D721Med (cell line): ENCODE measurements at regions not wholly inside any gene's neighbourhood (a gene's known extent, or its start where the extent isn't known, plus 50 kb on each side); places are given as distances from the start of the nearest gene placed in this dataset.
"Not testable (repeated sequence)": the region's sequence is repeated elsewhere in the genome, so short reads cannot be mapped to it uniquely, and the experiment has no call there.

Experiments used
- DNase-seq: peaks from one replicate; pipeline ENCODE4 v3.0.0; 2011; ENCODE audit warnings: low spot score; ENCODE audit not compliant: insufficient read length
- FAIRE-seq: peaks from 2 replicates; lab custom pipeline; 2011; peaks lifted over from hg19 to GRCh38; lab: Jason Lieb, UNC
- TF ChIP-seq, protein P1 (sequence below): IDR thresholded peaks from 2 replicates; pipeline ENCODE4 v1.5.1; 2012; ENCODE audit warnings: mild to moderate bottlenecking, control low read depth; ENCODE audit not compliant: insufficient read depth; ENCODE audit errors: missing control alignments

DNA sequence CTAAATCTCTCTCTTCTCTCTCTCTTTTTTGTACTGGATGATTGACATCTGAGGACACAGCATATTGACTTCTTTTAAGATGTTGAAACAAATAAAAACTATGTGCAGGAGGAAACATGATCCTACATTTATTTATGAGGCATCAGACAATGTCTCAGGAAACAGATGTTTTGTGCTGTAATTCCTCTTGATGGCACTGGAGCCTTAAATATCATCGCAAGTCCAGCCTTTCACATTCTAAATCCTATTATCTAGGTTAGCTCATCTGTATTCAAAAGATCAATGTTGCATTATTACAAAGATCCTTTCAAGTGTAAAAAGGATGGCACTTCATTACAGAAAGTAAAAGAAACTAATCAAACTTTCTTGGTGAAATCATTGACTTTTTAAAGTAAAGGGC, 63.9 kb downstream of the MAT2B start:
- FAIRE-seq (peak; percentile 96), DNase-seq (no peak)
- TF ChIP-seq, protein P1, sequence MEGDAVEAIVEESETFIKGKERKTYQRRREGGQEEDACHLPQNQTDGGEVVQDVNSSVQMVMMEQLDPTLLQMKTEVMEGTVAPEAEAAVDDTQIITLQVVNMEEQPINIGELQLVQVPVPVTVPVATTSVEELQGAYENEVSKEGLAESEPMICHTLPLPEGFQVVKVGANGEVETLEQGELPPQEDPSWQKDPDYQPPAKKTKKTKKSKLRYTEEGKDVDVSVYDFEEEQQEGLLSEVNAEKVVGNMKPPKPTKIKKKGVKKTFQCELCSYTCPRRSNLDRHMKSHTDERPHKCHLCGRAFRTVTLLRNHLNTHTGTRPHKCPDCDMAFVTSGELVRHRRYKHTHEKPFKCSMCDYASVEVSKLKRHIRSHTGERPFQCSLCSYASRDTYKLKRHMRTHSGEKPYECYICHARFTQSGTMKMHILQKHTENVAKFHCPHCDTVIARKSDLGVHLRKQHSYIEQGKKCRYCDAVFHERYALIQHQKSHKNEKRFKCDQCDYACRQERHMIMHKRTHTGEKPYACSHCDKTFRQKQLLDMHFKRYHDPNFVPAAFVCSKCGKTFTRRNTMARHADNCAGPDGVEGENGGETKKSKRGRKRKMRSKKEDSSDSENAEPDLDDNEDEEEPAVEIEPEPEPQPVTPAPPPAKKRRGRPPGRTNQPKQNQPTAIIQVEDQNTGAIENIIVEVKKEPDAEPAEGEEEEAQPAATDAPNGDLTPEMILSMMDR: peak; percentile 94

DNA sequence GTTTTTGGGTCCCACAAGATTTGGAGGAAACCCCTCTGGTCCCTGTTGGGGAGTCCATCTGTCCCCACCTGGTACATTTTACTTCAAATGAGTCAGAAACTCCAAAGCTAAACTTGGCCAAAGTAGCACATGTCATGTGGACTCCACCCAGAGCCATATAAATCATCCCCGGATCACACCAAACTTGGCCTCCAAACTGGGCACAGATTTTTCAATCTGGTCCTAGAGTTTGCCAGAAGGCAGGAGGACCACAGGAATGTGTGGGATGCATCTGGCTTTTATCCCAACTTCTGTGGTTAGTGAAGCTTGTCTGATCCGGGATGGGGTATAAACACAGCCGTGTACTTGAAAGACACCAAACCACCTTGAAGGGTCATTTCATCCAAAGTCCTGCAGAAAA, 66.3 kb downstream of the MAT2B start:
- DNase-seq (no peak), FAIRE-seq (no peak)
- TF ChIP-seq, protein P1: no peak

DNA sequence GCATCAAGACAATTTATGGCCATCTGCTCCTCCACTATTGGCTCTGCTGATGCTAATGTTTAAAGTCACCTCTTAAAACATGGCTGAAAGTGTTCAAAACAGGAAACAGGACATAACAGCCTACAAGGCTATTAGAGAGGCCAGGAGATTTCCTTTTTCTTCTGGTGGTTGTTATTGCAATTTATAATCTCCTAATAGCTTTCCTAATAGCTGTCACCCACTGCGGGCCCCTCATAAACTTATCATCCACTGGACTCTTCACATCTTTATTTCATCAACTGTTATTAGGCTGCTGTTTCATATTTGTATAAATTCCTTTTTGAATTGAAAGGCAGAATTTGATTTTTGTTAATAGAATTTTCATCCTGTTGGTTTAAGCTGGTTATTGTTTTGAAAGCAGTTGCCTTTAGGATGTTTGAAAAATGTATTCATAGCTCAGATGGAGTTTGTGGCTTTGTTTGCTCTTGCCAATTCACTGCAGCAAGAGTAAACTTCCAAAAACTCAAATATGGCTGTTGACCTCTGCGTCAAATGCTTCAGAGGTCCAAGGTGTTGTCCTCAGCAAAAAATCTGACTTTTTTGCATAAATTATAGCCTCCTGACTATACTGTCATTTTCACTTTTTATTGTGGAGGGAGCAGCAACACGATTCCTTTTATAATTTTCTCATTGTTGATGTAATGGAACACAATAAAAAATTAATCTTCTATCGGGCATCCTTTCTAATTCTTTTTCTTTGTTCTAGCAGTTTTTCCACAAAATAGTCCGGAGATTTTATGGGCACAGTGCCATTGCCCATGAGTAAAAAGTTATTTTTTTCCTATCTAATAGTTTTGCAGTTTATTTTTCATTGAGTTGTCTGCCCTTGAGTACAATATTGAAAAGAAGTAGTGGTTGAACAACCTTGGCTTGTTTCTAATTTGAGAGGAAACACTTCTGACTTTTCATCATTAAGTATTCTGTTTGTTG, 69.3 kb downstream of the MAT2B start:
- TF ChIP-seq, protein P1: no peak
- FAIRE-seq: no peak
- no peak for DNase-seq

DNA sequence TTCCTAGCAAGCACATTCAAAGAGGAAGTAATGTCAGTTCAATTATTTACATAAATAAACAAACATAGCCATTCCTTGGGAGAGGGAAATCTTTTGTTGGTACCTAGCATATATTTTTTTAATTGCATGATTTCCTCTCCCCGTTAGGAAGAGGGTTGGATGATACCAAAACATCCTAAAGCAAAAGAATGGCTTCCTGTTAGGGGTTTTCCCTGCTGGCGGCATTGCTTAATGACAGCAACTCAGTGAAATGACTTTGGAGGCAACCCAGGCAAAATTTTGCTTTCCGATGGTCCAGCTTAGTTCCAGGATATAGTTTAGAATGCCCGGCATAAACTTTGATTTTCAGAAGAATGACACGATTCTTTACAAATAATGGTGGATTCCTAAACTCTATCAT, 73.2 kb downstream of the MAT2B start:
- DNase-seq: no peak
- TF ChIP-seq, protein P1: no peak
- FAIRE-seq: no peak

DNA sequence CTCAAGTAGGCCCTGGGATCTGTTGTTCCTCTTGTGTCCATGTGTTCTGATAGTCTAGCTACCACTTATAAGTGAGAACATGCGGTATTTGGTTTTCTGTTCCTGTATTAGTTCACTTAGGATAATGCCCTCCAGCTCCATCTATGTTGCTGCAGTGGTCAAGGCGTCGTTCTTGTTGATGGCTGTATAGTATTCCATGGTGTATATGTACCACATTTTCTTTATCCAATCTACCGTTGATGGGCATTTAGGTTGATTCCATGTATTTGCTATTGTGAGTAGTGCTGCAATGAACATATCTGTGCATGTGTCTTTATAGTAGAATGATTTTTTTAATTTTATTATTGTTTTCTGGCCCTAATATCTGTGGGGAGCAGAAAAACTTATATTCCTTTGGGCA, 74.3 kb downstream of the MAT2B start:
- FAIRE-seq: no peak
- TF ChIP-seq, protein P1: no peak
- no peak for DNase-seq

DNA sequence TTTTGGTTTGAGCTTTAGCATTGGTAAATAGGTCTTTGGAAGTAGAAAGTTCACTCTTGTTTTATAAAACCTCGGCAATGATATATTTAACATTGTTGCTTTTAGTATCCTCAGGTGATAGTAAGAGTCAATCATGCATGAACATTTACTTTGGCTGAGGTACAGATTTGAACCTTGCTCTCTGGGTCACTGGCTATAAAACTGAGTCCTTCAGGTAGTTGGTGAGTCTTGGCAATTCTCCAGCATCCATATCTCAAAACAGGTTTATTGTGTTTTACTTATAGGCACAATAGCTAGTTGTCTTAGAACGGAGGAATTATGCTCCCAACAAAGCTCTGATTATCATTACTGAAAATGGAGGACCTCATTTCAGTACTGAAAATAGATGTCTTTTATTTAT, 75.1 kb downstream of the MAT2B start:
- DNase-seq (no peak), FAIRE-seq (no peak)
- TF ChIP-seq, protein P1: no peak

DNA sequence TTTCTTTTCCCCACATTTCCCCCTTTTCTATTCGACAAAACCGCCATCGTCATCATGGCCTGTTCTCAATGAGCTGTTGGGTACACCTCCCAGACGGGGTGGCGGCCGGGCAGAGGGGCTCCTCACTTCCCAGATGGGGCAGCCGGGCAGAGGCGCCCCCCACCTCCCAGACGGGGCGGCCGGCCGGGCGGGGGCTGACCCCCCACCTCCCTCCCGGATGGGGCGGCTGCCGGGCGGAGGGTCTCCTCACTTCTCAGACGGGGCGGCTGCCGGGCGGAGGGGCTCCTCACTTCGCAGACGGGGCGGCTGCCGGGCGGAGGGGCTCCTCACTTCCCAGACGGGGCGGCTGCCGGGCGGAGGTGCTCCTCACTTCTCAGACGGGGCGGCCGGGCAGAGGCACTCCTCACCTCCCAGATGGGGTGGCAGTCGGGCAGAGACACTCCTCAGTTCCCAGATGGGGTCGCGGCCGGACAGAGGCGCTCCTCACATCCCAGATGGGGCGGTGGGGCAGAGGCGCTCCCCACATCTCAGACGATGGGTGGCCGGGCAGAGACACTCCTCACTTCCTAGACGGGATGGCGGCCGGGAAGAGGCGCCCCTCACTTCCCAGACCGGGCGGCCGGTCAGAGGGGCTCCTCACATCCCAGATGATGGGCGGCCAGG, 78.2 kb downstream of the MAT2B start:
- FAIRE-seq, DNase-seq: not testable (repeated sequence)
